ENCODE measurements at regions not wholly inside any gene's neighbourhood (a gene's known extent, or its start where the extent isn't known, plus 50 kb on each side); places are given as distances from the start of the nearest gene placed in this dataset.

GRCh38 chr1:234661317-234661928 is 51.4 kb upstream of the IRF2BP2 start:
- TF ChIP-seq CTCF (IDR thresholded peaks at IDR 0.05) (no peak), POLR2A (IDR thresholded peaks at IDR 0.05) (no peak), EP300 (IDR thresholded peaks at IDR 0.05) (no peak), POLR2AphosphoS5 (IDR thresholded peaks at IDR 0.05) (no peak)
